ENCODE measurements at regions not wholly inside any gene's neighbourhood (a gene's known extent, or its start where the extent isn't known, plus 50 kb on each side); places are given as distances from the start of the nearest gene placed in this dataset.
A peak's percentile ranks its signal among the peaks of the same experiment; 100 is the strongest.
"Not testable (repeated sequence)": the region's sequence is repeated elsewhere in the genome, so short reads cannot be mapped to it uniquely, and the experiment has no call there.

GRCh38 chrX:83749736-83750135, 111.2 kb upstream of the CYLC1 start:
- H3K4me3 ChIP-seq (ENCODE audit: low read depth, low read length); DNase-seq (ENCODE audit: low read depth); H3K27me3 ChIP-seq (ENCODE audit: control insufficient read depth, insufficient read depth, low read length); H3K36me3 ChIP-seq (ENCODE audit: control insufficient read depth, insufficient read depth, low read length): not testable (repeated sequence)

- not testable (repeated sequence) for H3K27me3 ChIP-seq (ENCODE audit: control insufficient read depth, insufficient read depth, low read length); H3K4me3 ChIP-seq (ENCODE audit: low read depth, low read length); DNase-seq (ENCODE audit: low read depth); H3K36me3 ChIP-seq (ENCODE audit: control insufficient read depth, insufficient read depth, low read length)
Measured at GRCh38 chrX:83750451-83750850, 110.5 kb upstream of the CYLC1 start.

DNA sequence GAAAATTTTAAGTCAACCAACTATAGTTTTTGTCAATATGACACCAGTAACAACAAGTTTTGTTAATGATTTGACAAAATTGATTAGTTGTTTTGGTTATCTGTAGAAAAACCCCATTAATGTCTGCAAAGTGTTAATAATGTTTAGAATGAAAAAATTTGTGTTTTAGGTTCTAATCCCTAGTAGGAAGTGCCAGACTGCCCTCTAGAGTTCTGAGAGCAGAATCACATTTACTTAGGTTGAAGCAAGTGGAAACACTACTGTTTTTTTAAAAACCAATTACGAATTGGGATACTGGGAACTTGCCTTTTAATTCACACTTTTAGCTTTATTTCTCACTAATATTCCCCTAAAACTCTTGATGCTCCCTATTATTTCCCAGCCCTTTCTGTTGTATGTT, 101.1 kb upstream of the CYLC1 start:
- TF ChIP-seq, protein P1, sequence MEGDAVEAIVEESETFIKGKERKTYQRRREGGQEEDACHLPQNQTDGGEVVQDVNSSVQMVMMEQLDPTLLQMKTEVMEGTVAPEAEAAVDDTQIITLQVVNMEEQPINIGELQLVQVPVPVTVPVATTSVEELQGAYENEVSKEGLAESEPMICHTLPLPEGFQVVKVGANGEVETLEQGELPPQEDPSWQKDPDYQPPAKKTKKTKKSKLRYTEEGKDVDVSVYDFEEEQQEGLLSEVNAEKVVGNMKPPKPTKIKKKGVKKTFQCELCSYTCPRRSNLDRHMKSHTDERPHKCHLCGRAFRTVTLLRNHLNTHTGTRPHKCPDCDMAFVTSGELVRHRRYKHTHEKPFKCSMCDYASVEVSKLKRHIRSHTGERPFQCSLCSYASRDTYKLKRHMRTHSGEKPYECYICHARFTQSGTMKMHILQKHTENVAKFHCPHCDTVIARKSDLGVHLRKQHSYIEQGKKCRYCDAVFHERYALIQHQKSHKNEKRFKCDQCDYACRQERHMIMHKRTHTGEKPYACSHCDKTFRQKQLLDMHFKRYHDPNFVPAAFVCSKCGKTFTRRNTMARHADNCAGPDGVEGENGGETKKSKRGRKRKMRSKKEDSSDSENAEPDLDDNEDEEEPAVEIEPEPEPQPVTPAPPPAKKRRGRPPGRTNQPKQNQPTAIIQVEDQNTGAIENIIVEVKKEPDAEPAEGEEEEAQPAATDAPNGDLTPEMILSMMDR (IDR thresholded peaks at IDR 0.05; ENCODE audit: insufficient read depth, low read length, poor library complexity, severe bottlenecking) = peak; percentile 31
- DNase-seq (ENCODE audit: low read depth) = no peak
- H3K27me3 ChIP-seq (ENCODE audit: control insufficient read depth, insufficient read depth, low read length) = no peaks in the 10 kb centered on the region
- H3K36me3 ChIP-seq (ENCODE audit: control insufficient read depth, insufficient read depth, low read length) = no peaks in the 10 kb centered on the region
- no peak overlapping the region for H3K4me3 ChIP-seq (ENCODE audit: low read depth, low read length)

DNA sequence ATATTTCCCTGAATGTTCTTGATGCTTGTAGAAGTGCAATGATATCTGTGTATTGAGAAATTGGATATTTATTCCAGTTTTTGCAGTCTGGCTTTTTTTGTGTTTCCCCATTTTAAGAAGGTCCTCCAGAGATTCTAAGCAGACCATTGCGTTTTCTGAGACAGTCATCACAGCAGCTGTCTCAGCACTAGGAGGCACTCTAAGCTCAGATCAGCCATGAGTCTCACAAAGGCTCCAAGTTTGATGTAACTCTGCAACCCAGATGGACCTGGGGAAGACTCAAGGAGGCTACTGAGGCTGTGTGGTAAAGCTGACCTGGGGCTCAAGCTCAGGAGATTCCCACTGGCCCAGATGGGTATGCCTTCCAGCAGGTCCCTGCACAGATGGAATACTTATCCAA, 89.3 kb upstream of the CYLC1 start:
- Histone ChIP-seq H3K4me3 (ENCODE audit: low read depth, low read length) (no peak overlapping the region), H3K36me3 (ENCODE audit: control insufficient read depth, insufficient read depth, low read length) (no peaks in the 10 kb centered on the region), H3K27me3 (ENCODE audit: control insufficient read depth, insufficient read depth, low read length) (no peaks in the 10 kb centered on the region)
- no peak for DNase-seq (ENCODE audit: low read depth)
- TF ChIP-seq, protein P1 (IDR thresholded peaks at IDR 0.05; ENCODE audit: insufficient read depth, low read length, poor library complexity, severe bottlenecking) = no peak
